Muscle layer of colon (tissue), 2 donors: ENCODE measurements at regions not wholly inside any gene's neighbourhood (a gene's known extent, or its start where the extent isn't known, plus 50 kb on each side); places are given as distances from the start of the nearest gene placed in this dataset.

ENCODE experiments used
- H3K27ac ChIP-seq: one replicate; pipeline ENCODE4 v1.7.0; 2013; ENCODE audit warnings: low read depth, mild to moderate bottlenecking, low read length, moderate library complexity
- H3K27me3 ChIP-seq, 2 donors: one replicate each; pipeline ENCODE4 v1.7.0; 2013; ENCODE audit warnings: low read length in 2 of 2, mild to moderate bottlenecking in 2 of 2; ENCODE audit not compliant: insufficient read depth in 2 of 2, control insufficient read depth in 1 of 2
- H3K36me3 ChIP-seq: one replicate; pipeline ENCODE4 v1.7.0; 2013; ENCODE audit warnings: mild to moderate bottlenecking, low read length; ENCODE audit not compliant: insufficient read depth
- H3K4me1 ChIP-seq: one replicate; pipeline ENCODE4 v1.7.0; 2013; ENCODE audit warnings: mild to moderate bottlenecking, low read length; ENCODE audit not compliant: insufficient read depth
- H3K4me3 ChIP-seq, 2 donors: one replicate each; pipeline ENCODE4 v1.7.0; 2013; ENCODE audit warnings: low read length in 2 of 2, low read depth in 1 of 2, mild to moderate bottlenecking in 1 of 2, moderate library complexity in 1 of 2
- H3K9ac ChIP-seq: one replicate; pipeline ENCODE4 v1.7.0; 2013; ENCODE audit warnings: low read length
- H3K9me3 ChIP-seq: one replicate; pipeline ENCODE4 v1.7.0; 2013; ENCODE audit warnings: mild to moderate bottlenecking, low read length
- donor health status: abdominal sarcoma.
- donor health status: Adenocarcinoma of cecum.

DNA sequence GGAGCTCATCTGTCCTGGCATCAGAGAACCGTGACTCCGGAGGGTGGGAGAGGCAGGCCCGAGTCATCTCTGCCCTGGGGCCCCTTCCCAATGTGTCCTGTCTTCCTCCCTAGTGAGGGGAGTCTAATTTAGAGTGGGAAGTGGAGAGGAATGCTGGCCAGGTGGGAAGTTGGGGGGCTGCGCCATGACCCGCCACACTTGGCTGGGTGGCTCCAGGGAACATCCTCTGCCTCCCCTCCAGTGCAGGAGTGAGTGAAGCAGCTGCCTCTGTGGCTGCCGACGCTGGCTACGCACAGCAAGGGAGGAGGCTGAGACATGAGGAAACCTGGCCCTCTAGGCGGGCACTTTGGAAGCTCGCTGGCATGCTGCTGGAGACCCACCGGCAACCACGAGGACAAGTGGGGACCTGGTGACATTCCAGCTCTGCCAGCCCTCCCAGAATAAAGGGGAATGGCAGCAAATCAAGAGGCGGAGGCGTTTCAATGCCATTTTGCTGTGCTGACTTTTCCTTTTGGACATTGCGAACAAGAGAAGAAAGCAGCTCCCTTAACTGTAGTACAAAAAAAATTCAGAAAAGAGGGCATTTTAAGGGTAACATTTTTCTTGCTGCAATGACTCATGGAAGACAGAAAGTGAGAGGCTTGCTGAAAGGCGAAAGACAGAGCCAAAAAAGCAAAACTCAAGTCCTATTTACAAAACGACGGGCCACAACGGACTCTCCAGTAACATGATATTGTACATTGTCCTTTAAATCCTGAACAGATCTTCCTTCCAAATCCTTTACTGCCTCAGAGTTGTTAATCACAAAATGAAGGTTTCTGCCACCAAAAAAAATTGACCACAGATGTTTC lies 121.2 kb upstream of the PITRM1 start:
- Histone ChIP-seq H3K36me3 (no peaks in the 10 kb centered on the region), H3K27me3 (no peaks in the 10 kb centered on the region), H3K4me3 (no peak overlapping the region), H3K9me3 (no peaks in the 10 kb centered on the region), H3K27ac (peak overlapping the region; percentile 70), H3K9ac (no peak overlapping the region), H3K4me1 (peaks cover 26% of the 10 kb centered on the region)

- Histone ChIP-seq H3K9ac (no peak overlapping the region), H3K4me1 (peaks cover 26% of the 10 kb centered on the region), H3K9me3 (no peaks in the 10 kb centered on the region), H3K4me3 (no peak overlapping the region), H3K36me3 (no peaks in the 10 kb centered on the region), H3K27me3 (no peaks in the 10 kb centered on the region), H3K27ac (peak overlapping the region; percentile 70)
These were observed 120.1 kb upstream of the PITRM1 start for GRCh38 chr10:3292636-3293035.

DNA sequence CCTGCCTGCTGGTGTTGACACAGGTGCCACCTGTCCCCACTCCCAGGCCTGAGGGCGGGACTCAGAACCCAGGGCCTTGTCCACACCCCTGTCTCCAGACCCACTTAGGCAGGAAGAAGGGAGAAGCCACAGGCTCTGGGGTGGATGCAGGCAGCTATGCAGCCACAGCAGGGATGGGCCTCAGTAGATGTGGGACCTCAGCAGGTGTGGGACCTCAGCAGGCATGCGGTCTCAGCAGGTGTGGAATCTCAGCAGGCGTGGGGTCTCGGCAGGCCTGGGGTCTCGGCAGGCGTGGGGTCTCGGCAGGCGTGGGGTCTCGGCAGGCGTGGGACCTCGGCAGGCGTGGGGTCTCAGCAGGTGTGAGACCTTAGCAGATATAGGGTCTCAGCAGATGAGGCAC lies 118.0 kb upstream of the PITRM1 start:
- H3K27ac ChIP-seq, result no peak overlapping the region
- no peaks in the 10 kb centered on the region for H3K9me3 ChIP-seq
- H3K27me3 ChIP-seq, result no peaks in the 10 kb centered on the region
- no peak overlapping the region for H3K9ac ChIP-seq
- peaks cover 26% of the 10 kb centered on the region for H3K4me1 ChIP-seq
- H3K4me3 ChIP-seq, result no peak overlapping the region
- H3K36me3 ChIP-seq, result no peaks in the 10 kb centered on the region

DNA sequence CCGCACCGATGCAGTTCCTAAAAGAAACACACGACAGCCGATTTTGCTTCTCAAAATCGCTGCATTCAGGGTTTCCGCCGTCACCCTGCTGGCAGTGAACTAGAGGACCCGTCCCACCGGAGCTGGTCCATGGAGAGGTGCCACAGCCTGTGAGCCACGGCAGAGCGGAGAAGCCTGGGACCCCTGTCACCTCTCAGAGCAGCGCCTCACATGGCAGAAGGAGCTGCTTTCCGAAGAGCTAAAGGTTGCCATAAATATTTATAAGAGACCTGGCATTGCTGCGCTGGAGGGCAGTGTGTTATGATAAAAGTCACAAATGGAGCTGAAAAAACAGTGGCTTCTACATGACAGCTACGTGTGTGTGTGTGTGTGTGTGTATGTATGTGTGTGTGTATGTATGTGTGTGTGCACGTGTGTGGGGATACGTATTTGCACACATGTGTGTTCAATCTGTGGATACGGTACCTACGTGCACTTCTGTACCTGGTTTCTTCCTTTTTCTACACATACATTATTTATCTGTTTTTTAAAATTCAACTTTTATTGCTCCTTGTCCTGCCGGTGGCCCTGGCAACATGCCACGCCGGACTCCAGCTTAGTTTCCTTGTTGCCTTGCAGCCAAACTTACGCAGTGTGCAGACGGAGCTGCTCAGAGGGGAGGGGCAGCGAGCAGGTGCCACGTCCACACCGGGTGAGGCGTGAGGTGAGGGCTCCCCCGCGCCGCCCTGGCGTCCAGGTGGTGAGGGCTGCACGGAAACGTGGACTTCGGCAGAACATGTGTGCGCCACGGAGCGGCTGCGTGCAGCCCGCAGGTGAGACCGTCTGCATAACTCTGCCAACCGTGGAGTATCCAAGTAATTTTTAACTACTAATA lies 115.2 kb upstream of the PITRM1 start:
- Histone ChIP-seq H3K4me1 (peaks cover 10% of the 10 kb centered on the region), H3K4me3 (no peak overlapping the region), H3K9ac (no peak overlapping the region), H3K27me3 (no peaks in the 10 kb centered on the region), H3K36me3 (no peaks in the 10 kb centered on the region), H3K9me3 (no peaks in the 10 kb centered on the region), H3K27ac (no peak overlapping the region)

DNA sequence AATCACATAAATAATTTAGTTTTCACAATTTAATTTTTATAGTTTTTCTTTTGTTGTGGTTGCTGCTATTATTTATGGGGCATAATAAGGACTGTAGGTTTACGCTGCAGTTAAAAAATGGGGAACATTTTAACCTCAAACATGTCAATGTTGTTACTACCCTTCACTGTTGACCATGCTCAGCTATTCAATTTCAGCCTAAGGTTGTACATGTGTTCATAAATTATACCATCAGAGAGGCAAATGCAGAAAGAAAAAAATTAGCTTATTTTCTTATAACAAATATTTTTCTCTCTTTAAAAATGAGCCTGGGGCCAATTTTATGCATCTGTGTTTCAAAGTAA lies 110.1 kb upstream of the PITRM1 start:
- no peak overlapping the region for H3K4me3 ChIP-seq
- H3K9me3 ChIP-seq, result no peaks in the 10 kb centered on the region
- H3K4me1 ChIP-seq, result no peaks in the 10 kb centered on the region
- no peaks in the 10 kb centered on the region for H3K27me3 ChIP-seq
- no peak overlapping the region for H3K9ac ChIP-seq
- H3K27ac ChIP-seq, result no peak overlapping the region
- no peaks in the 10 kb centered on the region for H3K36me3 ChIP-seq

- Histone ChIP-seq H3K4me1 (no peaks in the 10 kb centered on the region), H3K27me3 (no peaks in the 10 kb centered on the region), H3K9me3 (no peaks in the 10 kb centered on the region), H3K27ac (no peak overlapping the region), H3K9ac (no peak overlapping the region), H3K4me3 (no peak overlapping the region), H3K36me3 (no peaks in the 10 kb centered on the region)
These were observed 109.5 kb upstream of the PITRM1 start for GRCh38 chr10:3281941-3282673.

- no peak overlapping the region for H3K9ac ChIP-seq
- no peaks in the 10 kb centered on the region for H3K9me3 ChIP-seq
- no peak overlapping the region for H3K4me3 ChIP-seq
- no peak overlapping the region for H3K27ac ChIP-seq
- no peaks in the 10 kb centered on the region for H3K36me3 ChIP-seq
- no peaks in the 10 kb centered on the region for H3K27me3 ChIP-seq
- H3K4me1 ChIP-seq, result no peaks in the 10 kb centered on the region
These were observed 106.2 kb upstream of the PITRM1 start for GRCh38 chr10:3278771-3279170.

- H3K36me3 ChIP-seq, result no peaks in the 10 kb centered on the region
- H3K4me3 ChIP-seq, result no peak overlapping the region
- no peaks in the 10 kb centered on the region for H3K27me3 ChIP-seq
- H3K9ac ChIP-seq, result no peak overlapping the region
- H3K27ac ChIP-seq, result no peak overlapping the region
- H3K9me3 ChIP-seq, result no peaks in the 10 kb centered on the region
- H3K4me1 ChIP-seq, result no peaks in the 10 kb centered on the region
These were observed 105.0 kb upstream of the PITRM1 start for GRCh38 chr10:3277566-3277965.

DNA sequence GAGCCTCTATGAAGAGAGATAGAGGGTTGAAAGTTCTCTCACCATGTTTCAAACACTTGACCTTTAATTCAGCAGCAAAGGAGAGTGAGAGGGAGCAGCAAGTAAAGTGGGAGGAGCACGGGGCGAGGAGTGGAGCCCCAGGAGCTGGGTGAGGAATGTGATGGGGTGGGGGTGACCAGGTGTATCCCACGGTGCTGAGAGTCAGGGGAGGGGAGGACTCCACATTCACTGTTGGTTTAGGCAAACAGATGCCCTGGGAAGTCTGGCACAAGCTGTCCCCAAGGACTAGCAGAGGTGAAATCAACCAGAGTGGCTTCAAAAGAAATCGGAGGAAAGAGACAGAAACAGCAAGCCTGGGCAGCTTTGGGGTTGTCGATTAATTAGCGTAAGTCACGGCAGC lies 101.8 kb upstream of the PITRM1 start:
- H3K9me3 ChIP-seq, result no peaks in the 10 kb centered on the region
- H3K27me3 ChIP-seq, result no peaks in the 10 kb centered on the region
- no peak overlapping the region for H3K9ac ChIP-seq
- H3K4me3 ChIP-seq, result no peak overlapping the region
- no peaks in the 10 kb centered on the region for H3K36me3 ChIP-seq
- H3K4me1 ChIP-seq, result no peaks in the 10 kb centered on the region
- no peak overlapping the region for H3K27ac ChIP-seq

DNA sequence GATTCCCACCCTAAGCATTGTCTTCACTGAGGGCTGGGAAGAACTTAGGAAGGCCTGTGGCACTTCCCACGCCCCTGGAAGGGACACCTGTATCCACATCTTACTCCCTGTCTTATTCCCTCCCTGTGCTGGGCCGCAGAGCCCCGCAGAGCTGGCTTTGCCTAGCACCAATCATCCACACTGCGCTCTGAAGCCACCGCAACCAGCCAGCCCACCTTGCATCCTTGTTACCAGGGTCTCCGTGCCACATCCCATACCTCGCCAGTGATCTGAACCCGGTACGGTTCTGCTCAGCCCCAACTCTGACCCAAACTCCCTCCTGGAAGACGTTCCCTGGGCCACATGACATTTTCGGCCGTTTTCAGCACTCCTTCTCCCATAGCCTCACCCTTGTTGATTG lies 101.4 kb upstream of the PITRM1 start:
- Histone ChIP-seq H3K4me3 (no peak overlapping the region), H3K27me3 (no peaks in the 10 kb centered on the region), H3K27ac (no peak overlapping the region), H3K9me3 (no peaks in the 10 kb centered on the region), H3K4me1 (no peaks in the 10 kb centered on the region), H3K36me3 (no peaks in the 10 kb centered on the region), H3K9ac (no peak overlapping the region)

DNA sequence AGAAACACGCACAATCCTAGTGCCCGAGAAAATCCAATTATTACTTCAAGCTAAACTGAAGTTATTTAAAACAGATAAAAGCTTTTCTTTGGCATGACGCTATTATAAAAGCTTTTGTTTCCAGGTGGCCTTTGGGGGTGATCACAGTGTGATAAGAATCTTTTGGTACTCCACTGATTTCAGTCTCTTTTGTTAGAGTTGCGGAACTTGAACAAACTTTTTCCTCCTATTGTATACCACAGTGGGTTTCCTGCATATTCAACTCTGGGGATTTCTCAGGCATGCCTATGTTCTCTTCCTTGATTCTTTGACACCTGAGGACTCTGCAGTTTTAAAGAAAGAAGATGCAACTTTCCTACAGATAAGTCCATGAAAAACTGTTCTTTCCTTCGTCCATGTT lies 99.7 kb upstream of the PITRM1 start:
- Histone ChIP-seq H3K9ac (no peak overlapping the region), H3K27me3 (no peaks in the 10 kb centered on the region), H3K4me1 (no peaks in the 10 kb centered on the region), H3K36me3 (no peaks in the 10 kb centered on the region), H3K4me3 (no peak overlapping the region), H3K27ac (no peak overlapping the region), H3K9me3 (no peaks in the 10 kb centered on the region)
